ENCODE measurements at regions not wholly inside any gene's neighbourhood (a gene's known extent, or its start where the extent isn't known, plus 50 kb on each side); places are given as distances from the start of the nearest gene placed in this dataset.
A peak's percentile ranks its signal among the peaks of the same experiment; 100 is the strongest.

DNA sequence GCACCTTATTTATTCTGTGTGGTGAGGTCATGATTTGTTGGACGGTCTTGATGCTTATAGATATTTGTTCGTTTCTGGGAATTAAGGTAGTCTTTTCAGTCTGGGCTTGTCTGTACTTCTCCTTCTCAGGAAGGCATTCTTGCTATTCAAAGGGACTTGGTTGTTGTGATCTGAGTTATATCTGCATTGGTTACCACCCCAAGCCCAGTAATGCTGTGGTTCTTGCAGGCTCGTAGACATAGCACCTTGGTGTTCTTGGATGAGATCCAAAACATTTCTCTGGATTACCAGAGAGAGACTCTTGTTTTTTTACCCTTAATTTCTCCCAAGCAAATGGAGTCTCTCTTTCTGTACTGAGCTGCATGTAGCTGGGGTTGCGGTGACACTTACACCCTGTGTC lies 128.0 kb upstream of the CBLB start:
- TF ChIP-seq, protein P1, sequence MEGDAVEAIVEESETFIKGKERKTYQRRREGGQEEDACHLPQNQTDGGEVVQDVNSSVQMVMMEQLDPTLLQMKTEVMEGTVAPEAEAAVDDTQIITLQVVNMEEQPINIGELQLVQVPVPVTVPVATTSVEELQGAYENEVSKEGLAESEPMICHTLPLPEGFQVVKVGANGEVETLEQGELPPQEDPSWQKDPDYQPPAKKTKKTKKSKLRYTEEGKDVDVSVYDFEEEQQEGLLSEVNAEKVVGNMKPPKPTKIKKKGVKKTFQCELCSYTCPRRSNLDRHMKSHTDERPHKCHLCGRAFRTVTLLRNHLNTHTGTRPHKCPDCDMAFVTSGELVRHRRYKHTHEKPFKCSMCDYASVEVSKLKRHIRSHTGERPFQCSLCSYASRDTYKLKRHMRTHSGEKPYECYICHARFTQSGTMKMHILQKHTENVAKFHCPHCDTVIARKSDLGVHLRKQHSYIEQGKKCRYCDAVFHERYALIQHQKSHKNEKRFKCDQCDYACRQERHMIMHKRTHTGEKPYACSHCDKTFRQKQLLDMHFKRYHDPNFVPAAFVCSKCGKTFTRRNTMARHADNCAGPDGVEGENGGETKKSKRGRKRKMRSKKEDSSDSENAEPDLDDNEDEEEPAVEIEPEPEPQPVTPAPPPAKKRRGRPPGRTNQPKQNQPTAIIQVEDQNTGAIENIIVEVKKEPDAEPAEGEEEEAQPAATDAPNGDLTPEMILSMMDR (IDR thresholded peaks at IDR 0.05; ENCODE audit: low read depth, low read length, missing control alignments) = no peak
- H3K4me3 ChIP-seq (ENCODE audit: low read depth, low read length) = no peak overlapping the region
- DNase-seq = no peak
- in situ Hi-C loops (cut with HindIII; ENCODE audit: low pct_ligation_motif_present, low sequenced_read_pairs) = no loop called here
- no peak overlapping the region for H3K27ac ChIP-seq
- no peaks in the 10 kb centered on the region for H3K36me3 ChIP-seq (replicated peaks)
- no peaks in the 10 kb centered on the region for H3K27me3 ChIP-seq (replicated peaks)

DNA sequence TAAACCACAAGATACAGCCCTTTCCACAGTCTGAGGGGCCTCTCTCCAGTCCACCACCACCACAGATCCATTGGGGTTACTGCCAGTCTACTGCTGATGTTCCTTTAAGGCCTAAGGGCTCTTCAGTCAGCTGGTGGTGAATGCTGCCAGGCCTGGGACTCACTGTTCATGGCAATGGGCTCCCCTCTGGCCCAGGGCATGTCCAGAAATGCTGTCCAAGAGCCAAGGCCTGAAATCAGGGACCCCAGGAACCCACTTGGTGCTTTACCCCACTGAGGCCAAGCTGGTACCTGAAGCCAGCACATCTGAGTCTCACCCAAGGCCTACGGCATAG lies 128.6 kb upstream of the CBLB start:
- H3K27ac ChIP-seq = peak overlapping the region; percentile 85
- TF ChIP-seq, protein P1 (IDR thresholded peaks at IDR 0.05; ENCODE audit: low read depth, low read length, missing control alignments) = no peak
- in situ Hi-C loops (cut with HindIII; ENCODE audit: low pct_ligation_motif_present, low sequenced_read_pairs) = no loop called here

DNA sequence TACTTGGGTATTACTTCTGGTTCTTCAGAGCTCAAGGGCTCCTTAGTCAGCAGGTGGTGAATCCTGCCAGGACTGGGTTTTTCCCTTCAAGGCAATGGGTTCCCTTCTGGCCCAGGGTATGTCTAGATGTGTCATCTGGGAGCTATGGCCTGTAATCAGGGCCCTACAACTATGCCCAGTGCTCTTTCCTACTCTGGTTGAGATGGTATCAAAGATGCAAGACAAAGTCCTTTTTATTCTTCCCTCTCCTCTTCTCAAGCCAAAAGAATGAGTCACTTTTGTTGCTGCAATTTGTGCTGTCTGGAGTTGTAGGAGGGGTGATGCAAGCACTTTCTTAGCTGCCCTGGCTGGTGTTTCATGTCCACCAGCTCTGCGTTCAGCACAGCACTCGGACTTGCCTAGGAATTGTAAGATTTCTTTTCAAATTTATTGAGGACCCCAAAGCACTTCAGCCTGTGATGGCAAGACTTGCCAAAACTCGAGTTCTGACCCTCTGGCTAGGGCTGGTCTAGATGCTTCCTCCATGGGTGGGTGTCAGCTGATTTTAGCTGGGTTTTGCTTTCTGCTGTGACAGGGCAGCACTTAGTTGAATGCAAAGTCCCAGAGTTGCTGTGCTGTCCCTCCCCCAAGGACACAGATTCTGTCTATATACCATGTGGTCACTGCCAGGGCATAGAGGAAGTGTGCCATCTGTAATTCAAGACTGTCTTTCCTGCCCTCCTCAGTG lies 129.2 kb upstream of the CBLB start:
- TF ChIP-seq, protein P1 (IDR thresholded peaks at IDR 0.05; ENCODE audit: low read depth, low read length, missing control alignments) = no peak
- in situ Hi-C loops (cut with HindIII; ENCODE audit: low pct_ligation_motif_present, low sequenced_read_pairs) = no loop called here
- Histone ChIP-seq H3K36me3 (replicated peaks) (no peaks in the 10 kb centered on the region), H3K27ac (peak overlapping the region; percentile 85), H3K4me3 (ENCODE audit: low read depth, low read length) (peak overlapping the region; percentile 40), H3K27me3 (replicated peaks) (no peaks in the 10 kb centered on the region)
- DNase-seq = peak; percentile 90

More for the DNA sequence above, 128.6 kb upstream of the CBLB start:
- Histone ChIP-seq H3K27me3 (replicated peaks) (no peaks in the 10 kb centered on the region), H3K36me3 (replicated peaks) (no peaks in the 10 kb centered on the region), H3K4me3 (ENCODE audit: low read depth, low read length) (no peak overlapping the region)
- DNase-seq = no peak

DNA sequence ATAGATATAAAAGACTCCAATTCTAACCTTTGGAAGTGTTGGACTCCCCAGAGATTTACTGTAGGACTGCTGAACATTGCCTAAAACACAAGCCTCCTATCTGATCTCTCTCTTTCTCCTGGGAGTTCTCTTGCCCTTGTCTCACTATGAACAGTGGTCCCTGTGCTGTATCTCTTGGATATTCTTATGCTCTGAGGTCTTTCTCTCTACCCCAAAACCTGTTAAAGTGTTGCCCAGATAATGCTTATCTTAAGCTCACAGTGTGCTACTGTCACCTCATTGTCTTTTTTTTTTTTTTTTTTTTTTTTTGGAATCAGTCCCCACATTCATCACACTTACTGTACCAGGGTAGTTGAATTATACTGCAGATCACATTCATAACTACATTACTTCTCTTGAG lies 131.0 kb upstream of the CBLB start:
- no peaks in the 10 kb centered on the region for H3K27me3 ChIP-seq (replicated peaks)
- TF ChIP-seq, protein P1 (IDR thresholded peaks at IDR 0.05; ENCODE audit: low read depth, low read length, missing control alignments) = no peak
- in situ Hi-C loops (cut with HindIII; ENCODE audit: low pct_ligation_motif_present, low sequenced_read_pairs) = no loop called here

DNA sequence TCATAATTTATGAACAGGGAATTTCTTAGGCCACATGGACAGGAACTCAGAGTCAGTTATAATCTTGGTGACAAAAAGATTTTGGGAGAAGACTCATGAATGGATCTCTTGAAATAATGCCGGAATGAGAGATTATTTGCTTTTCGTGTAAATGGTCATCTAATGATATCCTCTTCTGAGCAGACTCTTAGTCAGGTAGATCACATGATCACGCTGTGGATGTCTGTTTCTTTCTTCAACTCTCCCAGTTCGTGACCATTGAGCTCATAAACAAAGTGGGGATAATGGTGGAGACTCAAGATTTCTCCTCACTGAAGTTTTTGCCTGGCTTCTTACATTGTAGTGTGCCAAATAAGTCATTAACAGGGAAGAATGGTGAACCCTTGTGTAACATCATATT lies 133.1 kb upstream of the CBLB start:
- Histone ChIP-seq H3K27me3 (replicated peaks) (no peaks in the 10 kb centered on the region), H3K36me3 (replicated peaks) (no peaks in the 10 kb centered on the region), H3K4me3 (ENCODE audit: low read depth, low read length) (no peak overlapping the region), H3K27ac (no peak overlapping the region)
- no peak for DNase-seq
- TF ChIP-seq, protein P1 (IDR thresholded peaks at IDR 0.05; ENCODE audit: low read depth, low read length, missing control alignments) = no peak
- in situ Hi-C loops (cut with HindIII; ENCODE audit: low pct_ligation_motif_present, low sequenced_read_pairs) = no loop called here

More for the DNA sequence above, 131.0 kb upstream of the CBLB start:
- H3K36me3 ChIP-seq (replicated peaks) = no peaks in the 10 kb centered on the region
- H3K27ac ChIP-seq = no peak overlapping the region
- DNase-seq = no peak
- H3K4me3 ChIP-seq (ENCODE audit: low read depth, low read length) = no peak overlapping the region

Measured in brain microvascular endothelial cell (primary cell).